ENCODE measurements at regions not wholly inside any gene's neighbourhood (a gene's known extent, or its start where the extent isn't known, plus 50 kb on each side); places are given as distances from the start of the nearest gene placed in this dataset.

GRCh38 chr20:12255461-12255970 lies 337.8 kb downstream of the BTBD3 start:
- TF ChIP-seq CTCF (optimal IDR thresholded peaks at IDR 0.05 in 1 of 3, IDR thresholded peaks at IDR 0.05 in 1 of 3, conservative IDR thresholded peaks at IDR 0.05 in 1 of 3; ENCODE audit: extremely low read depth in 1 of 3, insufficient read depth in 2 of 3, low read length in 3 of 3) (peak in 1 of 3 experiments; percentile 7), EZH2 (IDR thresholded peaks at IDR 0.05; ENCODE audit: low read length) (no peak)
- Histone ChIP-seq H3K4me1 (ENCODE audit: control insufficient read depth, extremely low read depth, insufficient read depth, low read length) (no peaks in the 10 kb centered on the region), H4K20me1 (ENCODE audit: control insufficient read depth, extremely low read depth, insufficient read depth, low read length) (no peaks in the 10 kb centered on the region), H2AFZ (ENCODE audit: control insufficient read depth, low read length) (no peak overlapping the region), H3K27me3 (ENCODE audit: control insufficient read depth, extremely low read depth, insufficient read depth, low read length) (no peaks in the 10 kb centered on the region), H3K9ac (ENCODE audit: control insufficient read depth, extremely low read depth, insufficient read depth, low read length) (no peak overlapping the region), H3K4me3 (ENCODE audit: control insufficient read depth in 2 of 3, extremely low read depth in 1 of 3, insufficient read depth in 2 of 3, low read depth in 1 of 3, low read length in 3 of 3) (no peak overlapping the region), H3K36me3 (ENCODE audit: control insufficient read depth in 2 of 2, extremely low read depth in 1 of 2, insufficient read depth in 2 of 2, low read length in 2 of 2) (no peaks in the 10 kb centered on the region), H3K79me2 (ENCODE audit: control insufficient read depth, insufficient read depth, low read length) (no peaks in the 10 kb centered on the region), H3K4me2 (ENCODE audit: control insufficient read depth, extremely low read depth, insufficient read depth, low read depth, low read length) (no peak overlapping the region), H3K9me3 (ENCODE audit: control insufficient read depth, low read depth, low read length) (no peaks in the 10 kb centered on the region), H3K9me1 (ENCODE audit: control insufficient read depth, extremely low read depth, insufficient read depth, low read length) (no peaks in the 10 kb centered on the region), H3K27ac (ENCODE audit: control insufficient read depth, insufficient read depth, low read length) (no peak overlapping the region)
- DNase-seq (ENCODE audit: low read depth, low spot score) (no peak), FAIRE-seq (no peak)
- dilution Hi-C loops (cut with MboI; ENCODE audit: extremely low pct_ligation_motif_present, low sequenced_read_pairs): no loop called here

GRCh38 chr20:12256806-12257205 lies 339.1 kb downstream of the BTBD3 start:
- no peak for DNase-seq (ENCODE audit: low read depth, low spot score)
- H3K36me3 ChIP-seq (ENCODE audit: control insufficient read depth in 2 of 2, extremely low read depth in 1 of 2, insufficient read depth in 2 of 2, low read length in 2 of 2): no peaks in the 10 kb centered on the region
- no peaks in the 10 kb centered on the region for H3K9me3 ChIP-seq (ENCODE audit: control insufficient read depth, low read depth, low read length)
- TF ChIP-seq EZH2 (IDR thresholded peaks at IDR 0.05; ENCODE audit: low read length): no peak
- no peak for TF ChIP-seq CTCF (optimal IDR thresholded peaks at IDR 0.05 in 1 of 3, IDR thresholded peaks at IDR 0.05 in 1 of 3, conservative IDR thresholded peaks at IDR 0.05 in 1 of 3; ENCODE audit: extremely low read depth in 1 of 3, insufficient read depth in 2 of 3, low read length in 3 of 3)
- H3K4me2 ChIP-seq (ENCODE audit: control insufficient read depth, extremely low read depth, insufficient read depth, low read depth, low read length): no peak overlapping the region
- no peaks in the 10 kb centered on the region for H3K9me1 ChIP-seq (ENCODE audit: control insufficient read depth, extremely low read depth, insufficient read depth, low read length)
- no peak overlapping the region for H3K27ac ChIP-seq (ENCODE audit: control insufficient read depth, insufficient read depth, low read length)
- no peak overlapping the region for H3K9ac ChIP-seq (ENCODE audit: control insufficient read depth, extremely low read depth, insufficient read depth, low read length)
- no peak overlapping the region for H3K4me3 ChIP-seq (ENCODE audit: control insufficient read depth in 2 of 3, extremely low read depth in 1 of 3, insufficient read depth in 2 of 3, low read depth in 1 of 3, low read length in 3 of 3)
- H3K4me1 ChIP-seq (ENCODE audit: control insufficient read depth, extremely low read depth, insufficient read depth, low read length): no peaks in the 10 kb centered on the region
- dilution Hi-C loops (cut with MboI; ENCODE audit: extremely low pct_ligation_motif_present, low sequenced_read_pairs): no loop called here
- no peak overlapping the region for H2AFZ ChIP-seq (ENCODE audit: control insufficient read depth, low read length)
- H4K20me1 ChIP-seq (ENCODE audit: control insufficient read depth, extremely low read depth, insufficient read depth, low read length): no peaks in the 10 kb centered on the region
- FAIRE-seq: no peak
- H3K27me3 ChIP-seq (ENCODE audit: control insufficient read depth, extremely low read depth, insufficient read depth, low read length): no peaks in the 10 kb centered on the region
- H3K79me2 ChIP-seq (ENCODE audit: control insufficient read depth, insufficient read depth, low read length): no peaks in the 10 kb centered on the region
